Keratinocyte (primary cell): ENCODE measurements at regions not wholly inside any gene's neighbourhood (a gene's known extent, or its start where the extent isn't known, plus 50 kb on each side); places are given as distances from the start of the nearest gene placed in this dataset.

Experiments
- DNase-seq: peaks from one replicate; pipeline ENCODE4 v3.0.0-alpha.2; 2011; ENCODE audit warnings: low read depth, missing footprints, low spot score
- FAIRE-seq: peaks from 2 replicates; lab custom pipeline; 2011; peaks lifted over from hg19 to GRCh38; lab: Jason Lieb, UNC
- H2AFZ ChIP-seq: 2 replicates; pipeline ENCODE4 v1.6.0; 2012; ENCODE audit warnings: low read length, control low read depth, inconsistent platforms; ENCODE audit not compliant: control insufficient read depth
- H3K27ac ChIP-seq: 2 replicates; pipeline ENCODE4 v1.5.1; 2011; ENCODE audit warnings: low read length; ENCODE audit not compliant: control insufficient read depth, insufficient read depth
- H3K27me3 ChIP-seq: 3 replicates; pipeline ENCODE4 v1.6.0; 2011; ENCODE audit warnings: low read length; ENCODE audit not compliant: control insufficient read depth, insufficient read depth; ENCODE audit errors: extremely low read depth
- H3K36me3 ChIP-seq, 2 experiments: 2 replicates in 1 of 2; 3 replicates in 1 of 2; pipeline ENCODE4 v1.5.1; 2011; ENCODE audit warnings: low read length in 2 of 2, mild to moderate bottlenecking in 1 of 2; ENCODE audit not compliant: control insufficient read depth in 2 of 2, insufficient read depth in 2 of 2; ENCODE audit errors: extremely low read depth in 1 of 2
- H3K4me1 ChIP-seq: 3 replicates; pipeline ENCODE4 v1.5.1; 2011; ENCODE audit warnings: low read length; ENCODE audit not compliant: control insufficient read depth, insufficient read depth; ENCODE audit errors: extremely low read depth
- H3K4me2 ChIP-seq: 3 replicates; pipeline ENCODE4 v1.6.0; 2011; ENCODE audit warnings: low read depth, low read length; ENCODE audit not compliant: control insufficient read depth, insufficient read depth; ENCODE audit errors: extremely low read depth
- H3K4me3 ChIP-seq, 3 experiments: fragments of 200-600 bp in 1 of 3; sonication (generic) in 1 of 3; 2 replicates in 2 of 3; 3 replicates in 1 of 3; pipeline ENCODE4 v1.5.1; 2011 to 2016; ENCODE audit warnings: low read length in 3 of 3, mild to moderate bottlenecking in 3 of 3, control low read depth in 2 of 3, inconsistent platforms in 1 of 3, low read depth in 1 of 3, mixed read lengths in 1 of 3, mixed run types in 1 of 3, moderate library complexity in 1 of 3; ENCODE audit not compliant: control insufficient read depth in 2 of 3, insufficient read depth in 2 of 3; ENCODE audit errors: extremely low read depth in 1 of 3
- H3K79me2 ChIP-seq: 2 replicates; pipeline ENCODE4 v1.6.0; 2012; ENCODE audit warnings: low read length; ENCODE audit not compliant: control insufficient read depth, insufficient read depth
- H3K9ac ChIP-seq: 3 replicates; pipeline ENCODE4 v1.6.0; 2011; ENCODE audit warnings: low read length; ENCODE audit not compliant: control insufficient read depth, insufficient read depth; ENCODE audit errors: extremely low read depth
- H3K9me1 ChIP-seq: 3 replicates; pipeline ENCODE4 v1.6.0; 2011; ENCODE audit warnings: low read length; ENCODE audit not compliant: control insufficient read depth, insufficient read depth; ENCODE audit errors: extremely low read depth
- H3K9me3 ChIP-seq: 2 replicates; pipeline ENCODE4 v1.5.1; 2012; ENCODE audit warnings: low read depth, low read length; ENCODE audit not compliant: control insufficient read depth
- H4K20me1 ChIP-seq: 3 replicates; pipeline ENCODE4 v1.6.0; 2011; ENCODE audit warnings: low read length; ENCODE audit not compliant: control insufficient read depth, insufficient read depth; ENCODE audit errors: extremely low read depth
- EZH2 ChIP-seq: IDR thresholded peaks from one replicate; pipeline ENCODE4 v1.6.1; 2012; ENCODE audit warnings: inconsistent platforms, mild to moderate bottlenecking, low read length, moderate library complexity
- dilution Hi-C: fragments of 300-500 bp; cut with MboI; formaldehyde crosslinking; loops from one replicate; pipeline ENCODE4 v1.7.0; 2020; ENCODE audit warnings: low sequenced_read_pairs; ENCODE audit not compliant: extremely low pct_ligation_motif_present
- TF ChIP-seq, protein P1 (sequence below), 3 experiments: IDR thresholded peaks in 1 of 3; conservative IDR thresholded peaks in 1 of 3; optimal IDR thresholded peaks in 1 of 3; 2 replicates in 2 of 3; 3 replicates in 1 of 3; pipeline versions ENCODE3 to v1.5.1; 2011; ENCODE audit warnings: low read length in 3 of 3, mild to moderate bottlenecking in 3 of 3, moderate library complexity in 2 of 3, control low read depth in 1 of 3, inconsistent platforms in 1 of 3; ENCODE audit not compliant: insufficient read depth in 2 of 3; ENCODE audit errors: extremely low read depth in 1 of 3

DNA sequence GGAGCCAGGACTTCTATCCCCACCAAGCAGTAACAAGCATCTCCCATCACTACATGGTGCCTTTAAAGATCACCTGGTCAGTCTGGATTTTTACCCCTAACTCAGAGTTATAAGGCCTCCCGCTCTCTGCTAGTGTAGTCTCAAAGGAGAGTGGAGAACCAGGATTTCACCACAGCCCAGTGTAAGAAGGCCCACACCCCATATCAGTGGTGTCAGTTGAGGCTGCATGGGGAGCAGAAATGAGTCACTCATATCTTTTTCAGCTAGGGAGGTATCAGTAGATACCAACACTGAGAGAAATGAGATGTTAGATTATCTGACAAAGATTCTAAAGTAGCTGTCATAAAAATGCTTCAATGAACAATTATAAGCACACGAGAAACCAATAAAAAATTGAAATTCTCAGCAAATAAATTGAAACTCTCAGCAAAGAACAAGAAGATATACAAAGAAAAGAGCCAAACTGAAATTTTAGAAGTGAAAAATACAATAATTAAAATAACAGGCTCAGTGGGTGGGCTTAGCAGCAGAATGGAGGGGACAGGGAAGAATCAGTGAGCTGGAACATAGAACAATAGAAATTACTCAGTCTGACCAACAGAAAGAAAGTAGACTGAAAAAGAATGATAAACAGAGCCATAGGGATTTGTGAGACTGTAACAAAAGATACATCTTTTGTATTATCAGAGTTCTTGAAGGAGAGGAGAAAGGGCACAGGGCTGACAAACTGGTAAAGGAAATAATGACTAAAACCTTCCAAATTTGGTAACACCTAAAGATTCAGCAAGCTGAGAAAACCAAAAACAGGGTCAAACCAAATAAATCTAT is 257.7 kb downstream of the ANAPC1 start:
- Histone ChIP-seq H3K27me3 (no peaks in the 10 kb centered on the region), H3K9ac (no peak overlapping the region), H4K20me1 (no peaks in the 10 kb centered on the region), H3K79me2 (no peaks in the 10 kb centered on the region), H3K4me3 (no peak overlapping the region), H3K4me1 (peaks cover 9% of the 10 kb centered on the region), H3K9me1 (no peaks in the 10 kb centered on the region), H3K4me2 (no peak overlapping the region), H3K27ac (no peak overlapping the region), H3K9me3 (no peaks in the 10 kb centered on the region), H2AFZ (no peak overlapping the region), H3K36me3 (no peaks in the 10 kb centered on the region)
- DNase-seq (no peak), FAIRE-seq (no peak)
- dilution Hi-C loops = no loop called here
- no peak for TF ChIP-seq EZH2
- TF ChIP-seq, protein P1, sequence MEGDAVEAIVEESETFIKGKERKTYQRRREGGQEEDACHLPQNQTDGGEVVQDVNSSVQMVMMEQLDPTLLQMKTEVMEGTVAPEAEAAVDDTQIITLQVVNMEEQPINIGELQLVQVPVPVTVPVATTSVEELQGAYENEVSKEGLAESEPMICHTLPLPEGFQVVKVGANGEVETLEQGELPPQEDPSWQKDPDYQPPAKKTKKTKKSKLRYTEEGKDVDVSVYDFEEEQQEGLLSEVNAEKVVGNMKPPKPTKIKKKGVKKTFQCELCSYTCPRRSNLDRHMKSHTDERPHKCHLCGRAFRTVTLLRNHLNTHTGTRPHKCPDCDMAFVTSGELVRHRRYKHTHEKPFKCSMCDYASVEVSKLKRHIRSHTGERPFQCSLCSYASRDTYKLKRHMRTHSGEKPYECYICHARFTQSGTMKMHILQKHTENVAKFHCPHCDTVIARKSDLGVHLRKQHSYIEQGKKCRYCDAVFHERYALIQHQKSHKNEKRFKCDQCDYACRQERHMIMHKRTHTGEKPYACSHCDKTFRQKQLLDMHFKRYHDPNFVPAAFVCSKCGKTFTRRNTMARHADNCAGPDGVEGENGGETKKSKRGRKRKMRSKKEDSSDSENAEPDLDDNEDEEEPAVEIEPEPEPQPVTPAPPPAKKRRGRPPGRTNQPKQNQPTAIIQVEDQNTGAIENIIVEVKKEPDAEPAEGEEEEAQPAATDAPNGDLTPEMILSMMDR (optimal IDR thresholded peaks at IDR 0.05 in 1 of 3, IDR thresholded peaks at IDR 0.05 in 1 of 3, conservative IDR thresholded peaks at IDR 0.05 in 1 of 3; ENCODE audit: extremely low read depth in 1 of 3, insufficient read depth in 2 of 3, low read length in 3 of 3) = no peak

- Histone ChIP-seq H3K4me1 (peaks cover 9% of the 10 kb centered on the region), H4K20me1 (no peaks in the 10 kb centered on the region), H3K9ac (no peak overlapping the region), H3K4me3 (no peak overlapping the region), H3K36me3 (no peaks in the 10 kb centered on the region), H3K9me3 (no peaks in the 10 kb centered on the region), H3K4me2 (no peak overlapping the region), H3K79me2 (no peaks in the 10 kb centered on the region), H2AFZ (no peak overlapping the region), H3K27me3 (no peaks in the 10 kb centered on the region), H3K27ac (no peak overlapping the region), H3K9me1 (no peaks in the 10 kb centered on the region)
- dilution Hi-C loops = no loop called here
- no peak for DNase-seq
- TF ChIP-seq, protein P1 (optimal IDR thresholded peaks at IDR 0.05 in 1 of 3, IDR thresholded peaks at IDR 0.05 in 1 of 3, conservative IDR thresholded peaks at IDR 0.05 in 1 of 3; ENCODE audit: extremely low read depth in 1 of 3, insufficient read depth in 2 of 3, low read length in 3 of 3) = no peak
- no peak for TF ChIP-seq EZH2
- no peak for FAIRE-seq
These were observed 257.2 kb downstream of the ANAPC1 start for GRCh38 chr2:111626865-111627163.
